ENCODE measurements at regions not wholly inside any gene's neighbourhood (a gene's known extent, or its start where the extent isn't known, plus 50 kb on each side); places are given as distances from the start of the nearest gene placed in this dataset.

DNA sequence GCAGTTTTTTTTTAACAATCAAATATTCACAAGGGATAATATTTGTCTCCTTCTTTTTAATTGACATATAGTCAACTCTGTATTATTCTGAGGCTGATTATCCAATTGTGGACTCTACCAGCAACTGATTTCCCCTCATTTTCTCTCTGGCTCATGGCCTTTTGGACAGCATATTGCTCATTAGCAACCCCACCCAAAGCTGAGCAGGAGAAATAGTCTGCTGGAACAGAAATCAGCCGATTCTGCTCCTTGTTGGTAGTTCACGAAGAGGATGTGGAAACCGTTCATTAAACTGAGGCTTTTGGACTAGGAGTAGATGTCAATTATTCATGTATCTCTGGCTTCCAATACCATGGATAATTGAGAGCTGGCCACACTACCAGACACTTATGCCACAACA is 428.4 kb upstream of the INTU start:
- no peaks in the 10 kb centered on the region for H3K27me3 Mint-ChIP-seq (ENCODE audit: low read depth)
- peak overlapping the region in 2 of 3 experiments; percentile 56 to 67 for H3K27ac Mint-ChIP-seq
- H3K36me3 Mint-ChIP-seq (ENCODE audit: low read depth), result no peaks in the 10 kb centered on the region
- peaks cover 8% of the 10 kb centered on the region for H3K4me1 Mint-ChIP-seq
- H3K4me3 Mint-ChIP-seq, result no peak overlapping the region
- peaks cover 14% of the 10 kb centered on the region for H3K9me3 Mint-ChIP-seq
- TF ChIP-seq, protein P1, sequence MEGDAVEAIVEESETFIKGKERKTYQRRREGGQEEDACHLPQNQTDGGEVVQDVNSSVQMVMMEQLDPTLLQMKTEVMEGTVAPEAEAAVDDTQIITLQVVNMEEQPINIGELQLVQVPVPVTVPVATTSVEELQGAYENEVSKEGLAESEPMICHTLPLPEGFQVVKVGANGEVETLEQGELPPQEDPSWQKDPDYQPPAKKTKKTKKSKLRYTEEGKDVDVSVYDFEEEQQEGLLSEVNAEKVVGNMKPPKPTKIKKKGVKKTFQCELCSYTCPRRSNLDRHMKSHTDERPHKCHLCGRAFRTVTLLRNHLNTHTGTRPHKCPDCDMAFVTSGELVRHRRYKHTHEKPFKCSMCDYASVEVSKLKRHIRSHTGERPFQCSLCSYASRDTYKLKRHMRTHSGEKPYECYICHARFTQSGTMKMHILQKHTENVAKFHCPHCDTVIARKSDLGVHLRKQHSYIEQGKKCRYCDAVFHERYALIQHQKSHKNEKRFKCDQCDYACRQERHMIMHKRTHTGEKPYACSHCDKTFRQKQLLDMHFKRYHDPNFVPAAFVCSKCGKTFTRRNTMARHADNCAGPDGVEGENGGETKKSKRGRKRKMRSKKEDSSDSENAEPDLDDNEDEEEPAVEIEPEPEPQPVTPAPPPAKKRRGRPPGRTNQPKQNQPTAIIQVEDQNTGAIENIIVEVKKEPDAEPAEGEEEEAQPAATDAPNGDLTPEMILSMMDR (IDR thresholded peaks at IDR 0.05; ENCODE audit: unreplicated experiment in 3 of 3), result no peak

DNA sequence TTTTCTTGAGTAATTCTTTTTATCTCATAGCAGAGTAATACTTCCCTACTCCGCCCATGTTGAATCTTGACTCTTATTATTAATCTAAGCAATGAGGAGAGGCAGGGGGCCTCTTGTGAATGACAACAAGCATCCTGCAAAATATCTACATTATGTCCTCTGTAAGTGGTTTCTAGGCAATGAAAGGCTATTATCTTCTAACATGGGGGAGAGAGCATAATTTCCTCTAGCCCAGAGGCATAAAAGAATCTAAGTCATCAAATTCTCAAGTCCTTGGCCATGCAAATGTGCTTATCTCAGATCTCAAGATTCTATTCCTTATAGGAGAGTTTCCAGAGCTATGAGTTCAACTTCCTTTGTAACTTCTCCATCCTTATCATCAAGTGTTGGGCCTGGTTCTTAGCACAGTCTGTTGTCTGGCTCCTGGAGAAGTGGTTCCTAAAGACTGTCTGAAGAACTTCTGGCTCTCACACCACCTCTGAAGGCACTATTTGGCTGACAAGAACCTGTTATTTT is 423.1 kb upstream of the INTU start:
- Mint-ChIP-seq H3K4me3 (no peak overlapping the region), H3K27ac (peak overlapping the region; percentile 39 to 95 (median 92)), H3K27me3 (ENCODE audit: low read depth) (peaks cover 3% of the 10 kb centered on the region), H3K36me3 (ENCODE audit: low read depth) (no peaks in the 10 kb centered on the region), H3K9me3 (peaks cover 2% of the 10 kb centered on the region), H3K4me1 (peaks cover 40% of the 10 kb centered on the region)
- TF ChIP-seq, protein P1 (IDR thresholded peaks at IDR 0.05; ENCODE audit: unreplicated experiment in 3 of 3), result no peak

DNA sequence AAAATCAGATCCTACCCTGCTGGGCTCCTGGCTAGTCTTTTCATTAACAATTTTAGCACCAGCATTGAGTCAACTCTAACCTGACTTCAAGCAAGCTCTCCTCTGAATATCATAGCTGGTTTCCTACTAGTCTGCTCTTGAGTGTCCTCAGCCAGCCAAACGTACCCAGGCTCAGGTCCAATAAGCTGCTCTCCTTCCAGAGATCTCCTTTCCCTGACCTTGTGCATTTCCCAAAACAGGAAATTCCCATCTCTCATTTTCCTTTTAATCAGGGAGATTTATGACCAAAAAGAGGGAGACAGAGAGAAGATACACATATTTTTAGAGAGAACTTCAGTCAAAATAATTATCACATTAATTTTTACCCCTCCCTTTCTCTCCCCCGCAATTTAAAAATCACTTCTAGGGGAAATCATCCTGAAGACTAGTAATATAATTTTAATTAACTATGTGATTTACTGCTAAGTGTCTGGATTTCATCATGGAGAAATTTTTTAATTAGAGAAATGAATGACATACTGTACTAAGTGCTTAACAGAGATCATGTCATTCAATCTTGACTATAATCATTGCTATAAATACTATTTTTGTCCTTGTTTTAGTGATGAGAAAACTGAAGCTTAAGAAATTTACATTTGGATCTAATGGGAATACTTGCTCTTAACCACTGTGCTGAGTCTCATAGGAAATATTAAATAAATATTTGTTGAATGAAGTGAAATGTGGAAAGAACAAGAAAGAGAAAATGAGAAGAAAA is 421.7 kb upstream of the INTU start:
- no peaks in the 10 kb centered on the region for H3K36me3 Mint-ChIP-seq (ENCODE audit: low read depth)
- peaks cover 2% of the 10 kb centered on the region for H3K9me3 Mint-ChIP-seq
- H3K27ac Mint-ChIP-seq, result peak overlapping the region; percentile 88 to 95 (median 92)
- peaks cover 45% of the 10 kb centered on the region for H3K4me1 Mint-ChIP-seq
- TF ChIP-seq, protein P1 (IDR thresholded peaks at IDR 0.05; ENCODE audit: unreplicated experiment in 3 of 3), result no peak
- H3K4me3 Mint-ChIP-seq, result peak overlapping the region in 1 of 3 experiments; percentile 10
- H3K27me3 Mint-ChIP-seq (ENCODE audit: low read depth), result peaks cover 3% of the 10 kb centered on the region

DNA sequence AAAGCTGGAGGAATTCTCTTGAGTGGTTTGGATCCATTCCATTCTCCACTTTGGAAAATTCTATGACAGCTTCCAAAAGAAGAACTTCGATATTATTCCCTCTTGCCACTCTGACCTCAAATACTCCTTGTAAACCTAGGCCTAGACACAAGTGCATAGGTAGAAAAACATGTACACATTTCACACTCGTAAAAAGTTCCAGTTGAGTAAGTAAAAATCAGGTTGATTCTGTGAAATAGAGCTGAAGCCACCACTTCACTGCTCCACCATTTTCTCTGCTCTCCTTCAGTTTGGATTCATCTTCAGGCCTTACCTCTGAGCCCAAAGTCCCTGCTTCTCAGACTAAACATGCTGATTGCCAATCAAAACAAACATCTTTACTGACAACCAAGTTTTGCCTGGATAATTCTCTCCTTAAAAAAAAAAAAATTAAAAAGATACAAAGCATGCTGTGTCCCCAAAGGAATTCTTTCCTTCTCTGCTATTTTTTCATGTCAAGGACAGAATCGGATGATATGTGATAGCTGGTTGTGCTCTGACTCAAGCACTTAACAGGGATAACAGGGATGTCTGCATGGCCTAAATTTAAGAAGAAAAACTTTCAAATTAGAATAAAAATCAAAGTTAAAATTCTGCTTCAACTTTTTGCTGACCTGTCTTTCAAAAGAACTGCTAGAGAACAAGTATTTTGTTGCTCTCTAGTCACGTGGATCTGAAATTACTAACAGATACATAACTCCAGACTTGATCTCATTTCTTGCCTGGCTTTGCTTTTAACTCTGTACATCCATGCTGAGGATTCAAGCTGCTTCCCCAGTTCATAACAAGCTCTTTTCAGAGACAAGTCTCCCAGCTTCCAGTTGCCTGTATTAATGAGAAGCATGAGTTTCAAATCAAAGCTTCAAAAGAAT is 420.9 kb upstream of the INTU start:
- peak overlapping the region; percentile 88 to 95 (median 92) for H3K27ac Mint-ChIP-seq
- TF ChIP-seq, protein P1 (IDR thresholded peaks at IDR 0.05; ENCODE audit: unreplicated experiment in 3 of 3), result no peak
- H3K27me3 Mint-ChIP-seq (ENCODE audit: low read depth), result peaks cover 3% of the 10 kb centered on the region
- H3K4me3 Mint-ChIP-seq, result no peak overlapping the region
- peaks cover 45% of the 10 kb centered on the region for H3K4me1 Mint-ChIP-seq
- no peaks in the 10 kb centered on the region for H3K36me3 Mint-ChIP-seq (ENCODE audit: low read depth)
- peaks cover 2% of the 10 kb centered on the region for H3K9me3 Mint-ChIP-seq

DNA sequence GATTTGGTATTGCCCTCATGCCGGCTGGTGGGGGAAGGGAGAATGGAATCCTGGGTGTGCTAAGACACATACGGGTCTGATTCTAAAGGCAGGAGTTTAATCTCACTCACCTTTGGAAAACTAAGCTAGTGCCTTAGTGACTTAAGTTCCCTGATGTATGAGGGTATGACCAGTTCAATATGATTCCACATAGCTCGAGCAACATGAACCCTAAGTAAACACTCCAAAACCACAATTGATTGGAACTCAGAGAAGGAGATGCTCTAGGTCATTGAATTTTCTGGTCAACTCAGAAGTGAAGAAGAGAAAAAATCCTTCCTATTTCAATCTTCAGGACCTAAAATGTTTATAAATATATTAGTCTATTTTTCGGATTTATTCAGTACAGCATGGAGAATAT is 420.1 kb upstream of the INTU start:
- TF ChIP-seq, protein P1 (IDR thresholded peaks at IDR 0.05; ENCODE audit: unreplicated experiment in 3 of 3), result no peak
- Mint-ChIP-seq H3K9me3 (peaks cover 2% of the 10 kb centered on the region), H3K27me3 (ENCODE audit: low read depth) (peaks cover 3% of the 10 kb centered on the region), H3K36me3 (ENCODE audit: low read depth) (no peaks in the 10 kb centered on the region), H3K4me3 (no peak overlapping the region), H3K27ac (peak overlapping the region; percentile 88 to 95 (median 92)), H3K4me1 (peaks cover 45% of the 10 kb centered on the region)

All from nephron (organoid).